OCI-LY7 (cell line): ENCODE measurements at regions not wholly inside any gene's neighbourhood (a gene's known extent, or its start where the extent isn't known, plus 50 kb on each side); places are given as distances from the start of the nearest gene placed in this dataset.

Source experiments
- BruUV-seq: library from RNA; stranded (reverse); fragments of 400-500 nt; replicated peaks from 2 replicates; lab custom pipeline; 2021; lab: Mats Ljungman, UMichigan
- CTCF ChIA-PET: fragments of 300-600 bp; sonication (Branson Sonifier 250); formaldehyde crosslinking; loops from one replicate; lab custom pipeline; 2022; ENCODE audit warnings: antibody characterized with exemption; ENCODE audit not compliant: unreplicated experiment; lab: Charles Lee
- POLR2A ChIA-PET: fragments of 300-600 bp; sonication (Branson Sonifier 250); formaldehyde crosslinking; loops from one replicate; lab custom pipeline; 2022; ENCODE audit warnings: antibody characterized with exemption; lab: Charles Lee
- DNase-seq: peaks from one replicate; pipeline ENCODE4 v3.0.0-alpha.2; 2015; ENCODE audit warnings: low spot score
- H2AFZ ChIP-seq: fragments of 200-600 bp; sonication (generic), shearing (Covaris generic); 2 replicates; pipeline ENCODE4 v1.6.1; 2014; ENCODE audit warnings: mild to moderate bottlenecking, antibody characterized with exemption, low read length, moderate library complexity
- H3K27ac ChIP-seq: fragments of 200-600 bp; sonication (generic); 2 replicates; pipeline ENCODE4 v1.5.1; 2014; ENCODE audit warnings: mixed run types, low read depth, mild to moderate bottlenecking, moderate library complexity, low read length, inconsistent platforms; ENCODE audit not compliant: poor library complexity, severe bottlenecking
- H3K36me3 ChIP-seq: fragments of 200-600 bp; sonication (generic); 2 replicates; pipeline ENCODE4 v1.6.1; 2014; ENCODE audit warnings: mild to moderate bottlenecking, antibody characterized with exemption, low read length, moderate library complexity, mixed read lengths; ENCODE audit not compliant: insufficient read depth
- H3K4me1 ChIP-seq: fragments of 200-600 bp; sonication (generic); 2 replicates; pipeline ENCODE4 v1.5.1; 2014; ENCODE audit warnings: mild to moderate bottlenecking, low read length; ENCODE audit not compliant: insufficient read depth, poor library complexity, severe bottlenecking
- H3K4me2 ChIP-seq: fragments of 200-600 bp; sonication (generic); 2 replicates; pipeline ENCODE4 v1.6.1; 2014; ENCODE audit warnings: mild to moderate bottlenecking, low read length
- H3K4me3 ChIP-seq: fragments of 200-600 bp; sonication (generic); 2 replicates; pipeline ENCODE4 v1.5.1; 2014; ENCODE audit warnings: mild to moderate bottlenecking, low read depth, low read length; ENCODE audit not compliant: poor library complexity, severe bottlenecking
- H3K79me2 ChIP-seq: fragments of 200-600 bp; sonication (generic); 2 replicates; pipeline ENCODE4 v1.6.1; 2016; ENCODE audit warnings: low read depth, mild to moderate bottlenecking, low read length, moderate library complexity, mixed read lengths; ENCODE audit not compliant: insufficient read depth
- H3K9me2 ChIP-seq: fragments of 200-600 bp; sonication (generic); 2 replicates; pipeline ENCODE4 v1.6.1; 2016; ENCODE audit warnings: mild to moderate bottlenecking, low read length, mixed read lengths; ENCODE audit not compliant: insufficient read depth
- H3K9me3 ChIP-seq: fragments of 200-600 bp; sonication (generic); 2 replicates; pipeline ENCODE4 v1.6.1; 2014; ENCODE audit warnings: mild to moderate bottlenecking, mixed run types, low read length, mixed read lengths
- H4K20me1 ChIP-seq: fragments of 200-600 bp; sonication (generic); 2 replicates; pipeline ENCODE4 v1.6.1; 2014; ENCODE audit warnings: mild to moderate bottlenecking, antibody characterized with exemption, low read length, moderate library complexity, mixed read lengths; ENCODE audit not compliant: insufficient read depth
- EZH2phosphoT487 ChIP-seq: fragments of 200-600 bp; sonication (generic); IDR thresholded peaks from 2 replicates; pipeline ENCODE4 v1.6.1; 2018; ENCODE audit warnings: low read depth, borderline replicate concordance, mild to moderate bottlenecking, mixed run types, antibody characterized with exemption, low read length, moderate library complexity, mixed read lengths
- intact Hi-C: fragments of 100-400 bp; cut with micrococcal nuclease; formaldehyde crosslinking; loops from one replicate; pipeline ENCODE4 v1.10.0; 2022; ENCODE audit not compliant: unreplicated experiment
- TF ChIP-seq, protein P1 (sequence below): fragments of 200-600 bp; sonication (generic); conservative IDR thresholded peaks from 2 replicates; pipeline ENCODE4 v1.5.1; 2014; ENCODE audit warnings: mild to moderate bottlenecking, antibody characterized with exemption, low read length, moderate library complexity, mixed read lengths

DNA sequence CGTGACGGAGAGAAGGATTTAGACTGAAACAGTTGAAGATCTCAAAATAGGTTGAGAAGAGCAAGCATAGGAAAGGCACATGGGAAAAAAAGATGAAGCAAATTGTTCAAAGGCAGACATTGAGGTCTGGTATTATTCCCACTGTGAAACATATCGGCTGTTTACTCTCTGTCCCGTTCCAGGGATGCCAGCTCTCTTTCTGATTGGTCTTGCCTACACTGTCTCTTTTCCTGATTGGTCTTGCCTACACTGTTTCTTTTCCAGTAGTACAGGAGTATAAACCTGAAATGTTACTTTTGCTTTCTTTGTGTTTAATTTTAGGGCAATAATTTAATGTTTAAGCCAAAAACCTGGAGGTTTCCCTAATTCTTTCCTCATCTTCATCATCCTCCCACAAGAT is 226.5 kb upstream of the MCHR2 start:
- ChIA-PET CTCF (no interaction called here), POLR2A (no interaction called here)
- TF ChIP-seq EZH2phosphoT487: no peak
- TF ChIP-seq, protein P1, sequence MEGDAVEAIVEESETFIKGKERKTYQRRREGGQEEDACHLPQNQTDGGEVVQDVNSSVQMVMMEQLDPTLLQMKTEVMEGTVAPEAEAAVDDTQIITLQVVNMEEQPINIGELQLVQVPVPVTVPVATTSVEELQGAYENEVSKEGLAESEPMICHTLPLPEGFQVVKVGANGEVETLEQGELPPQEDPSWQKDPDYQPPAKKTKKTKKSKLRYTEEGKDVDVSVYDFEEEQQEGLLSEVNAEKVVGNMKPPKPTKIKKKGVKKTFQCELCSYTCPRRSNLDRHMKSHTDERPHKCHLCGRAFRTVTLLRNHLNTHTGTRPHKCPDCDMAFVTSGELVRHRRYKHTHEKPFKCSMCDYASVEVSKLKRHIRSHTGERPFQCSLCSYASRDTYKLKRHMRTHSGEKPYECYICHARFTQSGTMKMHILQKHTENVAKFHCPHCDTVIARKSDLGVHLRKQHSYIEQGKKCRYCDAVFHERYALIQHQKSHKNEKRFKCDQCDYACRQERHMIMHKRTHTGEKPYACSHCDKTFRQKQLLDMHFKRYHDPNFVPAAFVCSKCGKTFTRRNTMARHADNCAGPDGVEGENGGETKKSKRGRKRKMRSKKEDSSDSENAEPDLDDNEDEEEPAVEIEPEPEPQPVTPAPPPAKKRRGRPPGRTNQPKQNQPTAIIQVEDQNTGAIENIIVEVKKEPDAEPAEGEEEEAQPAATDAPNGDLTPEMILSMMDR: no peak
- H4K20me1 ChIP-seq: no peaks in the 10 kb centered on the region
- H3K36me3 ChIP-seq: no peaks in the 10 kb centered on the region
- BruUV-seq: no TSS peak
- no peaks in the 10 kb centered on the region for H3K9me3 ChIP-seq
- H3K4me3 ChIP-seq: no peak overlapping the region
- no peak for DNase-seq
- H3K79me2 ChIP-seq: no peaks in the 10 kb centered on the region
- no peak overlapping the region for H3K27ac ChIP-seq
- no peak overlapping the region for H2AFZ ChIP-seq
- no peaks in the 10 kb centered on the region for H3K4me1 ChIP-seq
- intact Hi-C loops: no loop called here
- no peaks in the 10 kb centered on the region for H3K9me2 ChIP-seq
- no peak overlapping the region for H3K4me2 ChIP-seq

DNA sequence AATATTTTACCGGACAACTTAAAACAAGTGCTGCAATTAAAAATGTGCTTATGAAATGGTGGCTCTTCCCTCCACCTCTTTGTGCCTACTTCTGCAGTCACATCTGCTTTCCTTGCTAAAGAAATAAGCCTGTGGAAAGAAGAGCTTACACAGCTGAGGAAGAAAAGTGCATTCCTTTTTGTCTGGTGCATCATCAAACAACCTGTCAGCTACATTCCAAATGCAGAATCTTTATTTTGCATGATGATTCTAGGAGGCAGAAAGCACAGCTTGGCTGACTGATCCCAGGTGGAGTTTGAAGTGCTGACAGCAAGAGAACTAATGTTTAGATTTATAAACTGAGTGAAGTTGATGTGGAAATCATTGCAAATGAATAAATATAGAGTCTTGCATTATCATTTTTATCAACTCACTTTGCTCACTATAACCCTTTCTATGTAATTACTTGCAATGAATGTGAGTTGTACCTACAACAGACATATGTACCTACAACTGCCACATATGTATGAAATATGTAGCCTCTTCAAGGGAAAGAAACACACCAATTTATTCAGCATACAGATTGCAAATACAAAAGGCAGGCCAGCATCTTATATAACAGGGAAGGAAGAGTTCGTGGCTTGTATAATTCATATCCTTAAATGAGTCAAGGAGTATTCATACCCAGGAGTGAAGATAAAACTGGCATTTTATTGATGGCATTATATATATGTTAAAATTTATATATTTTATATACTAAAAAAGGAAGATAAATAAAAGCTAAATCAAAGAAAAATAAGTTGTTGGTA is 223.4 kb upstream of the MCHR2 start:
- ChIA-PET POLR2A (interaction anchor here (1.1 to 1.2 kb wide), 2 partner anchors 10 to 12 kb away, joined by 3 read pairs; no protein-coding TSS in a partner anchor), CTCF (no interaction called here)
- Histone ChIP-seq H3K9me3 (no peaks in the 10 kb centered on the region), H3K27ac (no peak overlapping the region), H3K4me2 (no peak overlapping the region), H3K36me3 (no peaks in the 10 kb centered on the region), H3K4me3 (no peak overlapping the region), H3K9me2 (no peaks in the 10 kb centered on the region), H4K20me1 (no peaks in the 10 kb centered on the region), H3K4me1 (no peaks in the 10 kb centered on the region), H2AFZ (no peak overlapping the region), H3K79me2 (no peaks in the 10 kb centered on the region)
- intact Hi-C loops: no loop called here
- BruUV-seq: no TSS peak
- no peak for DNase-seq
- TF ChIP-seq, protein P1: no peak
- no peak for TF ChIP-seq EZH2phosphoT487

DNA sequence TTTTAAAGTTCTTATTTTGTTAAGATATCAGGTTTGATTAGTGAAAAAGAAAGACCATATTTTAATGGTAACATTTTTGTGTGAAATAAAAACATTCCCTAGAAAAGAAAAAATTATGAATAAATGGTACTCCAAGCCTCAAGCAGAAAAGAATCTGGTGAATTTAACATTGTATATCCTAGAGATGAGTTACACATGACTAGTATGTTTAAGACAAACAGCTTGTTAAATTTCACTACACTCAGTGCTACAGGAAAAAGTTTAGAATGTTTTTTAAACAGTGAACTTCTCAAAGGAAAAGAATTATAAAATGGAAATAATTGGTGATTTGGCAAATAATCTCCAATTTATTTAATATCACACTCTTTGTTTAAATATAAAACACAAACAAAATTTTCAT is 222.7 kb upstream of the MCHR2 start:
- TF ChIP-seq EZH2phosphoT487: no peak
- TF ChIP-seq, protein P1: no peak
- H3K36me3 ChIP-seq: no peaks in the 10 kb centered on the region
- H4K20me1 ChIP-seq: no peaks in the 10 kb centered on the region
- no peak overlapping the region for H3K4me2 ChIP-seq
- H3K4me3 ChIP-seq: no peak overlapping the region
- H3K9me2 ChIP-seq: no peaks in the 10 kb centered on the region
- intact Hi-C loops: no loop called here
- no peak overlapping the region for H2AFZ ChIP-seq
- DNase-seq: no peak
- BruUV-seq: no TSS peak
- H3K4me1 ChIP-seq: no peaks in the 10 kb centered on the region
- ChIA-PET POLR2A (interaction anchor here (1.1 to 1.2 kb wide), 2 partner anchors 11 to 12 kb away, joined by 3 read pairs; no protein-coding TSS in a partner anchor), CTCF (no interaction called here)
- no peaks in the 10 kb centered on the region for H3K9me3 ChIP-seq
- H3K27ac ChIP-seq: no peak overlapping the region
- no peaks in the 10 kb centered on the region for H3K79me2 ChIP-seq
